ENCODE measurements at regions not wholly inside any gene's neighbourhood (a gene's known extent, or its start where the extent isn't known, plus 50 kb on each side); places are given as distances from the start of the nearest gene placed in this dataset.

DNA sequence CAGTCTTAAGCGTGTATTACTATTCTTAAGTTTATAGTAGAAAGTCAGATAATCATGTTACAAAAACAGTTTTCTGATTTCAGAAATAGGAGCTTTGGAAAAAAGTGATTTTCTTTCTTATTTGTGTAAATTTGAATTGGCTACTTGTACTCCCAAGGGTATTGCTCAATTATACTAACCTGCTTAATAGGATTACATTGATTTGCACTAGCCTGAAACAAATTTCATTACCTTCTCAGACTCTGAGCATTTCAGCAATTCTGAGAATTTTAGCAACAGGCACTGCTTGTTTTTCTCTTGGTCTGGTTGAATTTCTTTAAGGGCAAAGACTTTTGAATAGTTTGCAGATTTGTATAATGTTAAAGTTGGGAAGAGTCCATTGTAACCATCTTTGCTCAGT lies 87.2 kb upstream of the NXPH2 start:
- TF ChIP-seq EP300 (IDR thresholded peaks at IDR 0.05): no peak
- no peak for TF ChIP-seq POLR2A (IDR thresholded peaks at IDR 0.05)
- TF ChIP-seq, protein P1, sequence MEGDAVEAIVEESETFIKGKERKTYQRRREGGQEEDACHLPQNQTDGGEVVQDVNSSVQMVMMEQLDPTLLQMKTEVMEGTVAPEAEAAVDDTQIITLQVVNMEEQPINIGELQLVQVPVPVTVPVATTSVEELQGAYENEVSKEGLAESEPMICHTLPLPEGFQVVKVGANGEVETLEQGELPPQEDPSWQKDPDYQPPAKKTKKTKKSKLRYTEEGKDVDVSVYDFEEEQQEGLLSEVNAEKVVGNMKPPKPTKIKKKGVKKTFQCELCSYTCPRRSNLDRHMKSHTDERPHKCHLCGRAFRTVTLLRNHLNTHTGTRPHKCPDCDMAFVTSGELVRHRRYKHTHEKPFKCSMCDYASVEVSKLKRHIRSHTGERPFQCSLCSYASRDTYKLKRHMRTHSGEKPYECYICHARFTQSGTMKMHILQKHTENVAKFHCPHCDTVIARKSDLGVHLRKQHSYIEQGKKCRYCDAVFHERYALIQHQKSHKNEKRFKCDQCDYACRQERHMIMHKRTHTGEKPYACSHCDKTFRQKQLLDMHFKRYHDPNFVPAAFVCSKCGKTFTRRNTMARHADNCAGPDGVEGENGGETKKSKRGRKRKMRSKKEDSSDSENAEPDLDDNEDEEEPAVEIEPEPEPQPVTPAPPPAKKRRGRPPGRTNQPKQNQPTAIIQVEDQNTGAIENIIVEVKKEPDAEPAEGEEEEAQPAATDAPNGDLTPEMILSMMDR (IDR thresholded peaks at IDR 0.05): no peak

Data from gastroesophageal sphincter (tissue), 3 donors.